ENCODE measurements at regions not wholly inside any gene's neighbourhood (a gene's known extent, or its start where the extent isn't known, plus 50 kb on each side); places are given as distances from the start of the nearest gene placed in this dataset.

DNA sequence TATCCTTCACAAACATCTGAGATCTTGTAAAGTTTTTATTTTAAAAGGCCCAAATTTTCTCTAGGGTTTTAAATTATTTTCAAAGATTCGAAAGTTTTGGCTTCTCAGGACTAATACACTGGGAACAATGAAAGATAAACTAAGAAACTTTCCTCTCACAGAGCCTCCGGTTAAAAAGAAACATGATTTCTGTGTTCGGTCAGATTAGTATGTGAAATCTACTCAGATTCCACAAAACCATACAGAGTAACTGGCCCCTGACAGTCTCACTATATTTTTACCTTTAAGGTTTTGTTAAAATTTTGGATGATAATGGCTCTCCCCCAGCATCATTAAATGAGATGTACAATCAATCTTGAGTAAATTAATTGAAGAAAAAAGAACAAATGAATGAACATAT lies 471.0 kb downstream of the COL12A1 start:
- TF ChIP-seq, protein P1, sequence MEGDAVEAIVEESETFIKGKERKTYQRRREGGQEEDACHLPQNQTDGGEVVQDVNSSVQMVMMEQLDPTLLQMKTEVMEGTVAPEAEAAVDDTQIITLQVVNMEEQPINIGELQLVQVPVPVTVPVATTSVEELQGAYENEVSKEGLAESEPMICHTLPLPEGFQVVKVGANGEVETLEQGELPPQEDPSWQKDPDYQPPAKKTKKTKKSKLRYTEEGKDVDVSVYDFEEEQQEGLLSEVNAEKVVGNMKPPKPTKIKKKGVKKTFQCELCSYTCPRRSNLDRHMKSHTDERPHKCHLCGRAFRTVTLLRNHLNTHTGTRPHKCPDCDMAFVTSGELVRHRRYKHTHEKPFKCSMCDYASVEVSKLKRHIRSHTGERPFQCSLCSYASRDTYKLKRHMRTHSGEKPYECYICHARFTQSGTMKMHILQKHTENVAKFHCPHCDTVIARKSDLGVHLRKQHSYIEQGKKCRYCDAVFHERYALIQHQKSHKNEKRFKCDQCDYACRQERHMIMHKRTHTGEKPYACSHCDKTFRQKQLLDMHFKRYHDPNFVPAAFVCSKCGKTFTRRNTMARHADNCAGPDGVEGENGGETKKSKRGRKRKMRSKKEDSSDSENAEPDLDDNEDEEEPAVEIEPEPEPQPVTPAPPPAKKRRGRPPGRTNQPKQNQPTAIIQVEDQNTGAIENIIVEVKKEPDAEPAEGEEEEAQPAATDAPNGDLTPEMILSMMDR (IDR thresholded peaks at IDR 0.05) = no peak
- TF ChIP-seq EP300 (IDR thresholded peaks at IDR 0.05) (no peak), POLR2A (IDR thresholded peaks at IDR 0.05) (no peak)

All from upper lobe of left lung (tissue), 4 donors.